ENCODE measurements at regions not wholly inside any gene's neighbourhood (a gene's known extent, or its start where the extent isn't known, plus 50 kb on each side); places are given as distances from the start of the nearest gene placed in this dataset.
"Not testable (repeated sequence)": the region's sequence is repeated elsewhere in the genome, so short reads cannot be mapped to it uniquely, and the experiment has no call there.

GRCh38 chrX:82723806-82724205 is 784.3 kb upstream of the POU3F4 start:
- DNase-seq (ENCODE audit: low read depth, low spot score) = no peak
- no peak overlapping the region for H3K27ac ChIP-seq

GRCh38 chrX:82727436-82727835 is 780.7 kb upstream of the POU3F4 start:
- not testable (repeated sequence) for DNase-seq (ENCODE audit: low read depth, low spot score); H3K27ac ChIP-seq

GRCh38 chrX:82732861-82733260 is 775.2 kb upstream of the POU3F4 start:
- DNase-seq (ENCODE audit: low read depth, low spot score) = no peak
- no peak overlapping the region for H3K27ac ChIP-seq

GRCh38 chrX:82734140-82734539 is 774.0 kb upstream of the POU3F4 start:
- no peak for DNase-seq (ENCODE audit: low read depth, low spot score)

GRCh38 chrX:82738313-82738712 is 769.8 kb upstream of the POU3F4 start:
- not testable (repeated sequence) for H3K27ac ChIP-seq; DNase-seq (ENCODE audit: low read depth, low spot score)

More at GRCh38 chrX:82734140-82734539, 774.0 kb upstream of the POU3F4 start:
- no peak overlapping the region for H3K27ac ChIP-seq

GRCh38 chrX:82742351-82742750 is 765.7 kb upstream of the POU3F4 start:
- DNase-seq (ENCODE audit: low read depth, low spot score) = no peak
- no peak overlapping the region for H3K27ac ChIP-seq

GRCh38 chrX:82745725-82746124 is 762.4 kb upstream of the POU3F4 start:
- DNase-seq (ENCODE audit: low read depth, low spot score) = not testable (repeated sequence)
- H3K27ac ChIP-seq = peak overlapping the region; percentile 33

GRCh38 chrX:82748906-82749505 is 759.1 kb upstream of the POU3F4 start:
- H3K27ac ChIP-seq = no peak overlapping the region
- no peak for DNase-seq (ENCODE audit: low read depth, low spot score)

- H3K27ac ChIP-seq = peak overlapping the region; percentile 27
- no peak for DNase-seq (ENCODE audit: low read depth, low spot score)
These were observed 751.8 kb upstream of the POU3F4 start for GRCh38 chrX:82756272-82756671.

- H3K27ac ChIP-seq = peak overlapping the region; percentile 27
These were observed 750.5 kb upstream of the POU3F4 start for GRCh38 chrX:82757614-82758013.

GRCh38 chrX:82764521-82764920 is 743.6 kb upstream of the POU3F4 start:
- H3K27ac ChIP-seq = no peak overlapping the region
- DNase-seq (ENCODE audit: low read depth, low spot score) = no peak

More at GRCh38 chrX:82757614-82758013, 750.5 kb upstream of the POU3F4 start:
- DNase-seq (ENCODE audit: low read depth, low spot score) = no peak

GRCh38 chrX:82765811-82766210 is 742.3 kb upstream of the POU3F4 start:
- no peak for DNase-seq (ENCODE audit: low read depth, low spot score)
- no peak overlapping the region for H3K27ac ChIP-seq

GRCh38 chrX:82775426-82775825 is 732.7 kb upstream of the POU3F4 start:
- no peak for DNase-seq (ENCODE audit: low read depth, low spot score)
- H3K27ac ChIP-seq = no peak overlapping the region

- DNase-seq (ENCODE audit: low read depth, low spot score) = no peak
- no peak overlapping the region for H3K27ac ChIP-seq
These were observed 726.1 kb upstream of the POU3F4 start for GRCh38 chrX:82782014-82782413.

- DNase-seq (ENCODE audit: low read depth, low spot score) = not testable (repeated sequence)
- H3K27ac ChIP-seq = peak overlapping the region; percentile 35
These were observed 695.2 kb upstream of the POU3F4 start for GRCh38 chrX:82812902-82813301.

GRCh38 chrX:82813671-82814078 is 694.4 kb upstream of the POU3F4 start:
- H3K27ac ChIP-seq = peak overlapping the region; percentile 35
- DNase-seq (ENCODE audit: low read depth, low spot score) = peak; percentile 92

GRCh38 chrX:82816001-82816400 is 692.1 kb upstream of the POU3F4 start:
- H3K27ac ChIP-seq = no peak overlapping the region
- no peak for DNase-seq (ENCODE audit: low read depth, low spot score)

- DNase-seq (ENCODE audit: low read depth, low spot score) = no peak
These were observed 691.5 kb upstream of the POU3F4 start for GRCh38 chrX:82816562-82816961.

GRCh38 chrX:82842286-82842685 is 665.8 kb upstream of the POU3F4 start:
- no peak overlapping the region for H3K27ac ChIP-seq
- DNase-seq (ENCODE audit: low read depth, low spot score) = no peak

More at GRCh38 chrX:82816562-82816961, 691.5 kb upstream of the POU3F4 start:
- peak overlapping the region; percentile 51 for H3K27ac ChIP-seq

- no peak for DNase-seq (ENCODE audit: low read depth, low spot score)
These were observed 660.0 kb upstream of the POU3F4 start for GRCh38 chrX:82848111-82848510.

More at GRCh38 chrX:82848111-82848510, 660.0 kb upstream of the POU3F4 start:
- H3K27ac ChIP-seq = no peak overlapping the region

Measured in epithelial cell of prostate (primary cell).